Endothelial cell of umbilical vein (primary cell): ENCODE measurements at regions not wholly inside any gene's neighbourhood (a gene's known extent, or its start where the extent isn't known, plus 50 kb on each side); places are given as distances from the start of the nearest gene placed in this dataset.
A peak's percentile ranks its signal among the peaks of the same experiment; 100 is the strongest.

Experiments
- BruUV-seq: library from RNA; stranded (reverse); fragments of 400-500 nt; replicated peaks from 2 replicates; lab custom pipeline; 2021; lab: Mats Ljungman, UMichigan
- CTCF ChIA-PET: fragments of 300-600, 350-600 bp; sonication (Branson Sonifier 250); formaldehyde crosslinking; loops from one replicate; lab custom pipeline; 2021; ENCODE audit warnings: antibody characterized with exemption, inconsistent platforms; lab: Charles Lee
- POLR2A ChIA-PET: fragments of 300-600, 350-600 bp; sonication (Branson Sonifier 250); formaldehyde crosslinking; loops from one replicate; lab custom pipeline; 2021; ENCODE audit warnings: antibody characterized with exemption, inconsistent platforms; lab: Charles Lee
- DNase-seq: peaks from one replicate; pipeline ENCODE4 v3.0.0-alpha.2; 2011; ENCODE audit warnings: low read depth, low spot score
- FAIRE-seq: peaks from 2 replicates; lab custom pipeline; 2011; peaks lifted over from hg19 to GRCh38; lab: Jason Lieb, UNC
- H2AFZ ChIP-seq: 2 replicates; pipeline ENCODE4 v1.6.0; 2012; ENCODE audit warnings: low read depth, low read length, control low read depth, inconsistent platforms
- H3K27ac ChIP-seq: 2 replicates; pipeline ENCODE4 v1.5.1; 2011; ENCODE audit warnings: low read depth, mild to moderate bottlenecking, control low read depth, low read length, moderate library complexity; ENCODE audit not compliant: insufficient read depth
- H3K27me3 ChIP-seq, 2 experiments: 2 replicates each; pipeline versions ENCODE4 v1.6.0 to v1.6.1; 2011; ENCODE audit warnings: low read length in 2 of 2, mixed read lengths in 1 of 2; ENCODE audit not compliant: control insufficient read depth in 2 of 2, insufficient read depth in 2 of 2
- H3K36me3 ChIP-seq, 2 experiments: 2 replicates in 1 of 2; 3 replicates in 1 of 2; pipeline ENCODE4 v1.5.1; 2011; ENCODE audit warnings: low read length in 2 of 2, mild to moderate bottlenecking in 1 of 2, moderate library complexity in 1 of 2; ENCODE audit not compliant: control insufficient read depth in 2 of 2, insufficient read depth in 2 of 2; ENCODE audit errors: extremely low read depth in 1 of 2
- H3K4me1 ChIP-seq: 3 replicates; pipeline ENCODE4 v1.5.1; 2011; ENCODE audit warnings: mild to moderate bottlenecking, low read length; ENCODE audit not compliant: control insufficient read depth, insufficient read depth; ENCODE audit errors: extremely low read depth
- H3K4me2 ChIP-seq: 2 replicates; pipeline ENCODE4 v1.6.1; 2011; ENCODE audit warnings: low read length, control low read depth, mixed read lengths; ENCODE audit not compliant: insufficient read depth
- H3K4me3 ChIP-seq, 3 experiments: fragments of 200-600 bp in 1 of 3; sonication (generic), shearing (Covaris generic) in 1 of 3; replicated peaks in 1 of 3; 2 replicates each; pipeline ENCODE4 v1.5.1; 2011 to 2016; ENCODE audit warnings: control low read depth in 3 of 3, low read length in 3 of 3, mild to moderate bottlenecking in 2 of 3, inconsistent platforms in 1 of 3, low read depth in 1 of 3, moderate library complexity in 1 of 3; ENCODE audit not compliant: insufficient read depth in 1 of 3
- H3K79me2 ChIP-seq: 2 replicates; pipeline ENCODE4 v1.6.0; 2012; ENCODE audit warnings: low read length, inconsistent platforms; ENCODE audit not compliant: control insufficient read depth, insufficient read depth
- H3K9ac ChIP-seq: replicated peaks from 2 replicates; pipeline ENCODE3; 2011; ENCODE audit warnings: low read length, control low read depth; ENCODE audit not compliant: insufficient read depth; ENCODE audit errors: extremely low read depth
- H3K9me1 ChIP-seq: replicated peaks from 3 replicates; pipeline ENCODE4 v1.6.0; 2011; ENCODE audit warnings: mild to moderate bottlenecking, low read length; ENCODE audit not compliant: control insufficient read depth, insufficient read depth; ENCODE audit errors: extremely low read depth
- H3K9me3 ChIP-seq: replicated peaks from 2 replicates; pipeline ENCODE4 v1.5.1; 2012; ENCODE audit warnings: low read length, inconsistent platforms; ENCODE audit not compliant: control insufficient read depth, insufficient read depth
- H4K20me1 ChIP-seq: replicated peaks from 2 replicates; pipeline ENCODE3; 2011; ENCODE audit warnings: mild to moderate bottlenecking, low read length; ENCODE audit not compliant: control insufficient read depth, insufficient read depth; ENCODE audit errors: extremely low read depth
- EZH2 ChIP-seq: IDR thresholded peaks from 2 replicates; pipeline ENCODE4 v1.6.1; 2012; ENCODE audit warnings: borderline replicate concordance, low read depth, mild to moderate bottlenecking, moderate library complexity, low read length, inconsistent platforms; ENCODE audit not compliant: severe bottlenecking
- FOS ChIP-seq: IDR thresholded peaks from 2 replicates; pipeline ENCODE4 v1.6.1; 2011; ENCODE audit warnings: mild to moderate bottlenecking, low read length, moderate library complexity, borderline replicate concordance; ENCODE audit not compliant: insufficient read depth
- GATA2 ChIP-seq: IDR thresholded peaks from 2 replicates; pipeline ENCODE4 v1.7.0; 2011; ENCODE audit warnings: low read depth, mild to moderate bottlenecking, moderate library complexity, mixed read lengths, low read length; ENCODE audit not compliant: insufficient read length, insufficient read depth
- POLR2A ChIP-seq: IDR thresholded peaks from 2 replicates; pipeline ENCODE4 v1.6.1; 2012; ENCODE audit warnings: low read depth, mild to moderate bottlenecking, control low read depth, low read length
- POLR2AphosphoS5 ChIP-seq: IDR thresholded peaks from 2 replicates; pipeline ENCODE4 v1.6.1; 2012; ENCODE audit warnings: low read depth, mild to moderate bottlenecking, control low read depth, low read length, moderate library complexity; ENCODE audit not compliant: insufficient read depth
- dilution Hi-C: fragments of 300-500 bp; cut with MboI; formaldehyde crosslinking; loops from one replicate; pipeline ENCODE4 v1.15.0; 2019; ENCODE audit warnings: low sequenced_read_pairs; ENCODE audit not compliant: extremely low pct_ligation_motif_present
- intact Hi-C: fragments of 100-400 bp; cut with micrococcal nuclease; formaldehyde crosslinking; loops from one replicate; pipeline ENCODE4 v1.10.0; 2022
- TF ChIP-seq, protein P1 (sequence below), 2 donors: IDR thresholded peaks; 1 replicate in 1 of 2; 2 replicates in 1 of 2; pipeline ENCODE4 v1.5.1; 2011; ENCODE audit warnings: low read length in 2 of 2, mild to moderate bottlenecking in 2 of 2, moderate library complexity in 2 of 2, control low read depth in 1 of 2, inconsistent platforms in 1 of 2, low read depth in 1 of 2; ENCODE audit not compliant: insufficient read depth in 1 of 2; ENCODE audit errors: extremely low read depth in 1 of 2

DNA sequence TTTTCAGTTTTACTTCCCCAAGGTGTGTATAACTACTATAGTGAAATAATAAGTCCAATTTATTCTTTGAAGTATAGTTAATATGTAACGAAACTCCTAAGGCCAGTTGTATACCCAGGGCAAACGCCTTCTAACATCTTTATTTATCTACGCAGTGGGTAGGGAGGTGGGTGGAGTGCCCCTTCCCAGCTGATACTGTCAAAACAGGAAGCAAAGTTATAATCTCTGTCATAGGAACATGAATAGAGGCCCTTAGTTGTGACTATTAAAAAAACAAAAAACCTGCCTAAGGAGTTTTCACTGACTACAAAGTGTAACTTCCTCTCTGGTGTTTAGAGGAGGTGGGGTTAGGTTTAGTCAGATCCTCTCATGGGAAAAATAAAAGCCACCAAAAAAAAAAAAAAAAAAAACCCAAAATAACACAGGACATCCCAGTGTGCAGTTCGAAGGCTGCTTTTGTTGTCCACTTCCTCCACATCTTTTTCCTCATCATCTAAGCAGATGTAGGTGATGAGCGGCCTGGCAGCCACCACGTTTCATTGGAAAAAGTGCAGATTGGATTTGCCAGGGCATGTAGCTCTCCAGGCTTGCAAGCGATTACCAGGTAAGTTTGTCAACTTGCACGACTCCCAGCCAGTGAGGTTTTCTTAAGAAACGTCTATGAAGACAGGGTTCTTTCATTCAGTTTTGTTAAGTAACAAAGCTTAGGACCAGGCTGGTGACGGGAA, 58.7 kb downstream of the UTRN start:
- peak overlapping the region; percentile 77 for H3K27ac ChIP-seq
- peaks cover 70% of the 10 kb centered on the region for H3K4me1 ChIP-seq
- DNase-seq: peak; percentile 88
- no peak overlapping the region for H2AFZ ChIP-seq
- H3K9me3 ChIP-seq: no peaks in the 10 kb centered on the region
- no peaks in the 10 kb centered on the region for H3K27me3 ChIP-seq
- H3K9ac ChIP-seq: peak overlapping the region; percentile 65
- ChIA-PET POLR2A (interaction anchor here (0.7 kb wide), 1 partner anchor 79 kb away, joined by 6 read pairs; no protein-coding TSS in a partner anchor), CTCF (interaction anchor here (1.3 to 2.5 kb wide), 4 partner anchors 58 to 138 kb away, joined by 3 to 7 read pairs (median 4); no protein-coding TSS in a partner anchor)
- BruUV-seq: TSS peak; percentile 32
- intact Hi-C loops (loop anchor here (1.0 kb wide), 1 partner anchor 239 kb away; no protein-coding TSS in a partner anchor), dilution Hi-C loops (no loop called here)
- H3K4me3 ChIP-seq: peak overlapping the region in 2 of 3 experiments; percentile 16 to 81
- H3K4me2 ChIP-seq: peak overlapping the region; percentile 86
- H3K79me2 ChIP-seq: peaks cover 71% of the 10 kb centered on the region
- no peaks in the 10 kb centered on the region for H3K36me3 ChIP-seq
- no peaks in the 10 kb centered on the region for H4K20me1 ChIP-seq
- TF ChIP-seq, protein P1, sequence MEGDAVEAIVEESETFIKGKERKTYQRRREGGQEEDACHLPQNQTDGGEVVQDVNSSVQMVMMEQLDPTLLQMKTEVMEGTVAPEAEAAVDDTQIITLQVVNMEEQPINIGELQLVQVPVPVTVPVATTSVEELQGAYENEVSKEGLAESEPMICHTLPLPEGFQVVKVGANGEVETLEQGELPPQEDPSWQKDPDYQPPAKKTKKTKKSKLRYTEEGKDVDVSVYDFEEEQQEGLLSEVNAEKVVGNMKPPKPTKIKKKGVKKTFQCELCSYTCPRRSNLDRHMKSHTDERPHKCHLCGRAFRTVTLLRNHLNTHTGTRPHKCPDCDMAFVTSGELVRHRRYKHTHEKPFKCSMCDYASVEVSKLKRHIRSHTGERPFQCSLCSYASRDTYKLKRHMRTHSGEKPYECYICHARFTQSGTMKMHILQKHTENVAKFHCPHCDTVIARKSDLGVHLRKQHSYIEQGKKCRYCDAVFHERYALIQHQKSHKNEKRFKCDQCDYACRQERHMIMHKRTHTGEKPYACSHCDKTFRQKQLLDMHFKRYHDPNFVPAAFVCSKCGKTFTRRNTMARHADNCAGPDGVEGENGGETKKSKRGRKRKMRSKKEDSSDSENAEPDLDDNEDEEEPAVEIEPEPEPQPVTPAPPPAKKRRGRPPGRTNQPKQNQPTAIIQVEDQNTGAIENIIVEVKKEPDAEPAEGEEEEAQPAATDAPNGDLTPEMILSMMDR (IDR thresholded peaks at IDR 0.05; ENCODE audit: extremely low read depth in 1 of 2, insufficient read depth in 1 of 2, low read depth in 1 of 2, low read length in 2 of 2): no peak
- TF ChIP-seq POLR2A (peak; percentile 61), FOS (peak; percentile 46), GATA2 (peak; percentile 54), POLR2AphosphoS5 (peak; percentile 53), EZH2 (no peak)
- FAIRE-seq: peak; percentile 91
- no peaks in the 10 kb centered on the region for H3K9me1 ChIP-seq
